IMR-90 (cell line): ENCODE measurements at regions not wholly inside any gene's neighbourhood (a gene's known extent, or its start where the extent isn't known, plus 50 kb on each side); places are given as distances from the start of the nearest gene placed in this dataset.

Source experiments
- ATAC-seq: fragments of 200-7000 bp; cut with Tn5 transposase; 2 replicates; pipeline ENCODE4 v1.9.1; 2020; ENCODE audit warnings: low read depth, mild to moderate bottlenecking, moderate library complexity
- BruUV-seq: library from RNA; stranded (reverse); fragments of 400-500 nt; replicated peaks from 2 replicates; lab custom pipeline; 2021; lab: Mats Ljungman, UMichigan
- CTCF ChIA-PET: fragments of 300-600 bp; formaldehyde crosslinking; extraction: SDS; loops from one replicate; lab custom pipeline; 2021; ENCODE audit warnings: antibody characterized with exemption; lab: Yijun Ruan, JAX
- POLR2A ChIA-PET: fragments of 300-600 bp; sonication (Branson Sonifier 250); formaldehyde crosslinking; loops from one replicate; lab custom pipeline; 2022; ENCODE audit warnings: antibody characterized with exemption; ENCODE audit not compliant: unreplicated experiment; lab: Charles Lee
- DNase-seq: peaks from one replicate; pipeline ENCODE4 v3.0.0; 2013
- H2AFZ ChIP-seq: replicated peaks from 2 replicates; pipeline ENCODE3; 2013; ENCODE audit warnings: low read length, mild to moderate bottlenecking; ENCODE audit not compliant: poor library complexity
- H2AK5ac ChIP-seq: 2 replicates; pipeline ENCODE4 v1.6.1; 2013; ENCODE audit warnings: low read depth, low read length, inconsistent platforms
- H2AK9ac ChIP-seq: replicated peaks from 2 replicates; pipeline ENCODE3; 2013; ENCODE audit warnings: mild to moderate bottlenecking, low read depth, low read length, moderate library complexity; ENCODE audit not compliant: poor library complexity
- H2BK120ac ChIP-seq: 2 replicates; pipeline ENCODE4 v1.6.1; 2013; ENCODE audit warnings: low read depth, low read length, inconsistent platforms
- H2BK15ac ChIP-seq: 3 replicates; pipeline ENCODE4 v1.6.1; 2013; ENCODE audit warnings: low read depth, low read length, inconsistent platforms
- H2BK20ac ChIP-seq: 2 replicates; pipeline ENCODE4 v1.6.1; 2013; ENCODE audit warnings: low read depth, mild to moderate bottlenecking, inconsistent platforms, low read length, moderate library complexity
- H2BK5ac ChIP-seq: 2 replicates; pipeline ENCODE4 v1.6.1; 2013; ENCODE audit warnings: mild to moderate bottlenecking, low read depth, low read length, inconsistent platforms; ENCODE audit not compliant: poor library complexity, severe bottlenecking
- H3K14ac ChIP-seq: replicated peaks from 2 replicates; pipeline ENCODE4 v1.6.1; 2013; ENCODE audit warnings: low read depth, low read length, inconsistent platforms
- H3K18ac ChIP-seq: 2 replicates; pipeline ENCODE4 v1.6.1; 2013; ENCODE audit warnings: low read depth, low read length, control low read depth
- H3K23ac ChIP-seq: 2 replicates; pipeline ENCODE4 v1.6.1; 2013; ENCODE audit warnings: low read depth, low read length, inconsistent platforms
- H3K27ac ChIP-seq: 2 replicates; pipeline ENCODE4 v1.5.1; 2013; ENCODE audit warnings: mild to moderate bottlenecking, control low read depth, low read length; ENCODE audit not compliant: insufficient read depth
- H3K27me3 ChIP-seq: 2 replicates; pipeline ENCODE4 v1.6.1; 2013; ENCODE audit warnings: low read length; ENCODE audit not compliant: control insufficient read depth, insufficient read depth
- H3K36me3 ChIP-seq: 2 replicates; pipeline ENCODE4 v1.6.1; 2013; ENCODE audit warnings: low read length, mixed read lengths; ENCODE audit not compliant: control insufficient read depth, insufficient read depth
- H3K4ac ChIP-seq: 2 replicates; pipeline ENCODE4 v1.6.1; 2013; ENCODE audit warnings: low read depth, low read length, inconsistent platforms
- H3K4me1 ChIP-seq: 2 replicates; pipeline ENCODE4 v1.6.1; 2013; ENCODE audit warnings: low read length, mixed read lengths; ENCODE audit not compliant: control insufficient read depth, insufficient read depth
- H3K4me2 ChIP-seq: 2 replicates; pipeline ENCODE4 v1.6.1; 2013; ENCODE audit warnings: low read depth, mild to moderate bottlenecking, control low read depth, low read length, moderate library complexity
- H3K4me3 ChIP-seq: 2 replicates; pipeline ENCODE4 v1.5.1; 2013; ENCODE audit warnings: low read depth, mild to moderate bottlenecking, control low read depth, low read length, moderate library complexity; ENCODE audit not compliant: insufficient read depth
- H3K56ac ChIP-seq: 2 replicates; pipeline ENCODE4 v1.6.1; 2013; ENCODE audit warnings: low read length, inconsistent platforms; ENCODE audit not compliant: insufficient read depth; ENCODE audit errors: extremely low read depth
- H3K79me1 ChIP-seq, 2 experiments: 2 replicates each; pipeline ENCODE4 v1.6.1; 2013; ENCODE audit warnings: low read length in 2 of 2, inconsistent platforms in 1 of 2, low read depth in 1 of 2
- H3K9ac ChIP-seq: 2 replicates; pipeline ENCODE4 v1.6.1; 2013; ENCODE audit warnings: low read depth, low read length, control low read depth
- H3K9me1 ChIP-seq: 2 replicates; pipeline ENCODE4 v1.6.1; 2013; ENCODE audit warnings: low read length, inconsistent platforms; ENCODE audit not compliant: insufficient read depth
- H3K9me3 ChIP-seq: 2 replicates; pipeline ENCODE4 v1.6.1; 2013; ENCODE audit warnings: low read length; ENCODE audit not compliant: control insufficient read depth, insufficient read depth
- H4K20me1 ChIP-seq: 2 replicates; pipeline ENCODE4 v1.6.1; 2013; ENCODE audit warnings: low read length, inconsistent platforms; ENCODE audit not compliant: insufficient read depth
- H4K5ac ChIP-seq: 2 replicates; pipeline ENCODE4 v1.6.1; 2013; ENCODE audit warnings: mild to moderate bottlenecking, low read depth, low read length, control low read depth
- H4K8ac ChIP-seq, 2 experiments: 2 replicates each; pipeline ENCODE4 v1.6.1; 2013; ENCODE audit warnings: low read depth in 2 of 2, low read length in 2 of 2, control low read depth in 1 of 2, inconsistent platforms in 1 of 2
- H4K91ac ChIP-seq: 2 replicates; pipeline ENCODE4 v1.6.1; 2013; ENCODE audit warnings: low read depth, low read length, inconsistent platforms; ENCODE audit not compliant: insufficient read depth
- NFE2L2 ChIP-seq: fragments of 150-350 bp; IDR thresholded peaks from 2 replicates; pipeline ENCODE4 v1.6.1; 2016; ENCODE audit warnings: low read depth, mild to moderate bottlenecking, low read length
- RAD21 ChIP-seq: IDR thresholded peaks from 2 replicates; pipeline ENCODE4 v1.6.1; 2012; ENCODE audit warnings: low read length, improper control_type of control experiment
- dilution Hi-C: fragments of 300-500 bp; cut with HindIII; formaldehyde crosslinking; loops from one replicate; pipeline ENCODE4 v1.14.3; 2018; ENCODE audit warnings: low sequenced_read_pairs; ENCODE audit not compliant: unreplicated experiment
- in situ Hi-C: fragments of 300-500 bp; cut with MboI; formaldehyde crosslinking; loops from 3 replicates; pipeline ENCODE4 v1.14.3; 2019; ENCODE audit warnings: low sequenced_read_pairs, inconsistent platforms, mixed read lengths
- intact Hi-C: fragments of 100-400 bp; cut with micrococcal nuclease; formaldehyde crosslinking; loops from 2 replicates; pipeline ENCODE4 v1.10.0; 2022
- TF ChIP-seq, protein P1 (sequence below): fragments of 150-350 bp; IDR thresholded peaks from 2 replicates; pipeline ENCODE4 v1.6.1; 2016; ENCODE audit warnings: low read depth, mild to moderate bottlenecking, low read length, moderate library complexity, borderline replicate concordance

DNA sequence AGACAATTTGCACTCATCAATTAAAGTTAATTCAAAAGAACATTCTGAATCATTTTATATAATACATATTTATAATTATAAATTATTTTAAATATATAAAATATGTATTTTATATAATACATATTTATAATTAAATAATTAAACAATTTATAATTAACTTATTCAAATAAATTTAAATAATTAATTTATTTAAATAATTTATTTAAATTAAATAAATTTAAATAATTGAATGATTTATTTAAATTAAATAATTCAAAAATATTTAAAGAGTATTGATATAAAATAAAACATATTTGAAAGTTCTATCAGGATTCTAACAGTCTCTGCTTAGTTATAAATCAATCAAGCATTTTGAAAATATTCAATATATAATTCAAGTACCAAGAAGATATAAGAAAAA is 775.5 kb upstream of the CTNND2 start:
- H3K56ac ChIP-seq: no peak overlapping the region
- no peak overlapping the region for H4K91ac ChIP-seq
- no peaks in the 10 kb centered on the region for H3K36me3 ChIP-seq
- no peak overlapping the region for H4K8ac ChIP-seq
- H4K5ac ChIP-seq: no peak overlapping the region
- no peak overlapping the region for H3K4ac ChIP-seq
- H2AK5ac ChIP-seq: no peak overlapping the region
- H3K4me3 ChIP-seq: no peak overlapping the region
- H3K14ac ChIP-seq: no peak overlapping the region
- no peak overlapping the region for H2AFZ ChIP-seq
- no peak overlapping the region for H3K18ac ChIP-seq
- no peak overlapping the region for H3K23ac ChIP-seq
- H3K27ac ChIP-seq: no peak overlapping the region
- no peaks in the 10 kb centered on the region for H4K20me1 ChIP-seq
- H3K9me1 ChIP-seq: no peaks in the 10 kb centered on the region
- no peak overlapping the region for H2BK5ac ChIP-seq
- H2BK15ac ChIP-seq: no peak overlapping the region
- DNase-seq (no peak), ATAC-seq (no peak)
- in situ Hi-C loops (no loop called here), intact Hi-C loops (no loop called here), dilution Hi-C loops (no loop called here)
- H3K4me1 ChIP-seq: no peaks in the 10 kb centered on the region
- POLR2A ChIA-PET: no interaction called here
- H3K4me2 ChIP-seq: no peak overlapping the region
- H3K27me3 ChIP-seq: no peaks in the 10 kb centered on the region
- no peak overlapping the region for H2BK20ac ChIP-seq
- H2BK120ac ChIP-seq: no peak overlapping the region
- no peaks in the 10 kb centered on the region for H3K79me1 ChIP-seq
- H3K9ac ChIP-seq: no peak overlapping the region
- TF ChIP-seq, protein P1, sequence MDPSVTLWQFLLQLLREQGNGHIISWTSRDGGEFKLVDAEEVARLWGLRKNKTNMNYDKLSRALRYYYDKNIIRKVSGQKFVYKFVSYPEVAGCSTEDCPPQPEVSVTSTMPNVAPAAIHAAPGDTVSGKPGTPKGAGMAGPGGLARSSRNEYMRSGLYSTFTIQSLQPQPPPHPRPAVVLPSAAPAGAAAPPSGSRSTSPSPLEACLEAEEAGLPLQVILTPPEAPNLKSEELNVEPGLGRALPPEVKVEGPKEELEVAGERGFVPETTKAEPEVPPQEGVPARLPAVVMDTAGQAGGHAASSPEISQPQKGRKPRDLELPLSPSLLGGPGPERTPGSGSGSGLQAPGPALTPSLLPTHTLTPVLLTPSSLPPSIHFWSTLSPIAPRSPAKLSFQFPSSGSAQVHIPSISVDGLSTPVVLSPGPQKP: no peak
- no peak for TF ChIP-seq NFE2L2
- TF ChIP-seq RAD21: no peak
- H2AK9ac ChIP-seq: no peak overlapping the region
- CTCF ChIA-PET: no interaction called here
- H3K9me3 ChIP-seq: peaks cover 4% of the 10 kb centered on the region; the same call in 1 of the 2 replicates
- BruUV-seq: no TSS peak
